ENCODE measurements at regions not wholly inside any gene's neighbourhood (a gene's known extent, or its start where the extent isn't known, plus 50 kb on each side); places are given as distances from the start of the nearest gene placed in this dataset.

DNA sequence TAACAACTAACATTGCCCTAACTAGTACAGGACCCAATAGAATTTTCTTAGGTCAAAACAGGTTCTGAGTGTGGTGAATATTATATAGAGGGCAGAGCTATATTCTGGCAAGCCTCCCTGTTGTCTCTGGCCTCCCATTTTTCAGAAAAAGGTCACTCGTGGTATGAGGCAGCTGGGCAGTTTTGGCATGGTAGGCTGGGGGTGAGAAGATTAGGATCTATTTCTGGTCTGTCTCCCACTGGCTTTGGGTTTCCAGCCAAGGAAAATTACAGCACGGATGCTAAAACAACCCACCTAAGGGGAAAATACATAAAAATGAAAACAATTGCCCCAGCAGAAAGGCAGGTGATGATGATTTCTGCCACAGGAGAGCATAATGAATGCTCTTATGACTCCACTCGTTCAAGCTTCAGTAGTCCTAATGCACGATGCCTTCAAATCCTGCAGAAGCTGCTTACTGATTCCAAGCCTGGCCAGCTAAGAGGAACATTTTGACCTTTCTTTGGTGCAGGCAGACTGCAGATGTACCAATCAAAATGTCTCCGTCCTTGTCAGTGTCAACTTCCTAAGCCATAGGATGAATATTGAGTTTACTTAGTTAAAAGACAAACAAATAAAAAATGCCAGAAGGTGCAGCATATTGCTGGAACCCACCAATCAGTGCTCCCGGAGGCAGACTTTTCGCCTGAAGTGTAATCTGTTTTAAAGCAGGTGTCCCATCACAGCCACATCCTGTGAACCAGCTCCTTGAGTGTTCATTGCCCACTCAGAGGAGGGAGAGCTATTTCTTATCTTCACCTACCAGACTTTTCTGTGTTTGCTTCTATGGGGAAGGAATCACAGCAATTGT is 435.4 kb downstream of the ZSWIM6 start:
- peak; percentile 7 for DNase-seq (ENCODE audit: low read depth)
- H3K4me3 ChIP-seq (ENCODE audit: low read depth, low read length) = no peak overlapping the region
- TF ChIP-seq CTCF (IDR thresholded peaks at IDR 0.05; ENCODE audit: control insufficient read depth, extremely low read depth, insufficient read depth) = no peak

DNA sequence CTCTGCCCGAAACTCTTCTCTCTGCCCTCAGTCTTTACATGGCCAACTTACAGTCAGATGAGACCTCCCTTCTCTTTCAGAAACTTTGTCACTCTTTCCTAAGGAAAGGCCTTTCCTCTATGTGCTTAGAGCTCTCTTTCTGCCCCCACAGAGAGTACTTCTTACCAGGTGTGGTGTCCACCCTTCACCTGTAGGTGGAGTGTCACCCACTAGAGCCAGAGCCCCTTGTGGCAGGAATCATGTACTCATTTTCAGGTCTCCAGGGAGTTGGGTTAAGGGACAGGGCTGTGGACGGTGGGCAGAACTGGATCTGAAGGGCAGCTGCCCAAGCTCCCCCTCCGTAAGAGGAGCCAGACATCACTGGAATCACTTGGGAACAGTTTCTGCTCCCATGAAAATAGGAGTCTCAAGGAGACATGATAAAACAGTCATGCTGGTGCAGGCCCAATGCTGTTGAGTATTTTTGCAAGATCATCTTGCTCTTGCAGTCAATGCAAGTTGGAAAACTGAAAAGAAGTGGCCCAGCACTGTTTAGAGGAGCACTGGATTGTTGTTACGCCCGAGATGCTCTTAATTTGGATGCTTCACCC is 436.7 kb downstream of the ZSWIM6 start:
- no peak for DNase-seq (ENCODE audit: low read depth)
- no peak overlapping the region for H3K4me3 ChIP-seq (ENCODE audit: low read depth, low read length)
- peak; percentile 43 for TF ChIP-seq CTCF (IDR thresholded peaks at IDR 0.05; ENCODE audit: control insufficient read depth, extremely low read depth, insufficient read depth)

DNA sequence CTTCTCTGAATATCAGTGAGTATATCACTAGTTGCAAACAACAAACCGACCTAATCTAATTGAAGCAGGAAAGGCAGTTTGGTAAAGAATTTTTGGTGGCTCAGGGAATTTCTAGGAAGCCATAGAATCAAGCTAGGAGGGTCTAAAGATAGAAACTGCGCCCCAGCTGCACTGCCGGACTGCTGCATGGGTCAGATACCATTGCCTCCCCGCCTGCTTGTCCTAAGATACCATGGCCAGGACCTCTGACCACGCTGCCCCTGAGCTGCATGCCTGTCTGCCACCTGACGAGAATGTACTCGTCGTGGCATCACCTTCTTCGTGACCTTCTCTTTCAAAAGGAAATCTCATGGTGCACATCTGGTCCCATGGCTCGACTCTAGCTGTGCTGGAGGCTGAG is 439.0 kb downstream of the ZSWIM6 start:
- DNase-seq (ENCODE audit: low read depth) = no peak
- no peak for TF ChIP-seq CTCF (IDR thresholded peaks at IDR 0.05; ENCODE audit: control insufficient read depth, extremely low read depth, insufficient read depth)
- no peak overlapping the region for H3K4me3 ChIP-seq (ENCODE audit: low read depth, low read length)

- no peak for TF ChIP-seq CTCF (IDR thresholded peaks at IDR 0.05; ENCODE audit: control insufficient read depth, extremely low read depth, insufficient read depth)
- DNase-seq (ENCODE audit: low read depth) = no peak
Observed at GRCh38 chr5:61771808-61772207, 439.8 kb downstream of the ZSWIM6 start.

GRCh38 chr5:61775901-61776300 is 443.8 kb downstream of the ZSWIM6 start:
- no peak overlapping the region for H3K4me3 ChIP-seq (ENCODE audit: low read depth, low read length)
- TF ChIP-seq CTCF (IDR thresholded peaks at IDR 0.05; ENCODE audit: control insufficient read depth, extremely low read depth, insufficient read depth) = no peak
- no peak for DNase-seq (ENCODE audit: low read depth)

More at GRCh38 chr5:61771808-61772207, 439.8 kb downstream of the ZSWIM6 start:
- H3K4me3 ChIP-seq (ENCODE audit: low read depth, low read length) = no peak overlapping the region

- H3K4me3 ChIP-seq (ENCODE audit: low read depth, low read length) = no peak overlapping the region
- DNase-seq (ENCODE audit: low read depth) = no peak
- TF ChIP-seq CTCF (IDR thresholded peaks at IDR 0.05; ENCODE audit: control insufficient read depth, extremely low read depth, insufficient read depth) = no peak
Observed at GRCh38 chr5:61777292-61777691, 445.2 kb downstream of the ZSWIM6 start.

Data from LNCaP clone FGC (cell line).